MM.1S (cell line): ENCODE measurements at regions not wholly inside any gene's neighbourhood (a gene's known extent, or its start where the extent isn't known, plus 50 kb on each side); places are given as distances from the start of the nearest gene placed in this dataset.

Experiments used
- DNase-seq: peaks from one replicate; pipeline ENCODE4 v3.0.0-alpha.2; 2015
- H2AFZ ChIP-seq: fragments of 300-600 bp; sonication (generic); 2 replicates; pipeline ENCODE4 v1.6.0; 2016; ENCODE audit warnings: antibody characterized with exemption, low read length
- H3F3A ChIP-seq: fragments of 300-600 bp; sonication (generic); 2 replicates; pipeline ENCODE4 v1.6.1; 2016; ENCODE audit warnings: mild to moderate bottlenecking, antibody characterized with exemption, low read length, moderate library complexity, mixed read lengths; ENCODE audit not compliant: insufficient read depth
- H3K27ac ChIP-seq: fragments of 300-600 bp; sonication (generic); 2 replicates; pipeline ENCODE4 v1.5.1; 2016; ENCODE audit warnings: mild to moderate bottlenecking, low read length
- H3K27me3 ChIP-seq: fragments of 300-600 bp; sonication (generic); replicated peaks from 2 replicates; pipeline ENCODE4 v1.6.0; 2016; ENCODE audit warnings: low read length; ENCODE audit not compliant: insufficient read depth
- H3K36me3 ChIP-seq: fragments of 300-600 bp; sonication (generic); replicated peaks from 2 replicates; pipeline ENCODE4 v1.6.1; 2016; ENCODE audit warnings: mild to moderate bottlenecking, low read length, mixed read lengths; ENCODE audit not compliant: insufficient read depth
- H3K4me1 ChIP-seq: fragments of 300-600 bp; sonication (generic); 2 replicates; pipeline ENCODE4 v1.6.1; 2016; ENCODE audit warnings: low read length, mixed read lengths
- H3K4me2 ChIP-seq: fragments of 300-600 bp; sonication (generic); 2 replicates; pipeline ENCODE4 v1.6.0; 2016; ENCODE audit warnings: low read depth, low read length
- H3K4me3 ChIP-seq: fragments of 300-600 bp; sonication (generic); 2 replicates; pipeline ENCODE4 v1.5.1; 2016; ENCODE audit warnings: low read length, mixed read lengths
- H3K79me2 ChIP-seq: fragments of 300-600 bp; sonication (generic); 2 replicates; pipeline ENCODE4 v1.6.1; 2016; ENCODE audit warnings: mixed run types, low read length, mixed read lengths
- H3K9ac ChIP-seq: fragments of 300-600 bp; sonication (generic); 2 replicates; pipeline ENCODE4 v1.6.1; 2016; ENCODE audit warnings: low read length, mixed read lengths
- H3K9me2 ChIP-seq: fragments of 300-600 bp; sonication (generic); replicated peaks from 2 replicates; pipeline ENCODE4 v1.6.1; 2016; ENCODE audit warnings: mild to moderate bottlenecking, low read length, mixed read lengths; ENCODE audit not compliant: insufficient read depth
- H3K9me3 ChIP-seq: fragments of 300-600 bp; sonication (generic); replicated peaks from 2 replicates; pipeline ENCODE4 v1.6.1; 2016; ENCODE audit warnings: mild to moderate bottlenecking, low read length, mixed read lengths; ENCODE audit not compliant: insufficient read depth
- H4K20me1 ChIP-seq: fragments of 300-600 bp; sonication (generic); 2 replicates; pipeline ENCODE4 v1.6.1; 2016; ENCODE audit warnings: mild to moderate bottlenecking, low read length, moderate library complexity, mixed read lengths; ENCODE audit not compliant: insufficient read depth
- EZH2 ChIP-seq: fragments of 300-600 bp; sonication (generic); optimal IDR thresholded peaks from 2 replicates; pipeline ENCODE3; 2017; ENCODE audit warnings: low read depth, mild to moderate bottlenecking, antibody characterized with exemption, low read length, mixed read lengths
- EZH2phosphoT487 ChIP-seq: fragments of 300-600 bp; sonication (generic); IDR thresholded peaks from 2 replicates; pipeline ENCODE4 v1.6.1; 2018; ENCODE audit warnings: antibody characterized with exemption, low read length
- TF ChIP-seq, protein P1 (sequence below): fragments of 300-600 bp; sonication (generic); IDR thresholded peaks from 2 replicates; pipeline ENCODE4 v1.5.1; 2016; ENCODE audit warnings: antibody characterized with exemption, low read length, mixed read lengths

DNA sequence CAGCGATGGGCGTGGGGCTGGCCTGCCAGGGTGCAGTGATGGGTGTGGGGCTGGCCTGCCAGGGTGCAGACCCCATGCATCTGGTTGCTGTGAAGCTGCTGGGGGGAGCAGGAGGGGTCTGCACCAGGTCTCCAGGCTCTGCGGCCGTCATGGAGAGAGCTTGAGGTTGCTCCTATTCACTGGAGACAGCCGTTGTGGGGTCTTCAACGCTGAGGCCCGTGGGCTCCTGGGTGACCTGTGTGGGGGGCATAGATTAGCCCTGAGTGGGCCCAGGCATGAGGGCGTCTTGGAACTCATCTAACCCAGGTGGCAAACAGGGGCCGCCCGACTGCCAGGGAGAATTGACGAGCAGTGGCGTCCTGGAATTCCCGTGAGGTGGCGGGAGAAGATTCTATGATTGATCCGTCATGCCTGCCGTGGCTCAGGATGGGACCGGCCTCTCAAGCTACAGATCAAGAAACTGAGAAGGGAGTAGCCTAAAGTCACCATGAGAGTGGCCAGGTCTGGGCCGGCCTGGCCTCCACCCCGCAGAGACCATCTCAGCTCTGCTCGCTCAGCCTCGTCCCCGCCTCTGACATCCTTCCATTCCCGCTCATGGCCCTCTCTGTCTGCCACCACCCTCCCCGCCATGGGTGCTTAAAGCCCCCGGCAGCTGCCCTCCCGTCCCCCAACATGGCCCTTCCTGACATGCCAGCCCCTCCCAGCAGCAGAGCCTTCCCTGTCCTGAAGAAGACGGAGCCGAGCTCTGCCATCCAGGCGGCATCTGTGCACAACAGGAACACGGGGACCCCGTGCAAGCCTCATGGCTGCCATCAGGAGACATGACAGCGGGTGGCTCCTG is 50.7 kb upstream of the ACSF3 start:
- Histone ChIP-seq H3K27me3 (peaks cover 19% of the 10 kb centered on the region), H3F3A (no peaks in the 10 kb centered on the region), H3K9ac (no peak overlapping the region), H3K4me1 (no peaks in the 10 kb centered on the region), H2AFZ (no peak overlapping the region), H4K20me1 (no peaks in the 10 kb centered on the region), H3K27ac (no peak overlapping the region), H3K79me2 (no peaks in the 10 kb centered on the region), H3K9me2 (no peaks in the 10 kb centered on the region), H3K4me2 (no peak overlapping the region), H3K36me3 (no peaks in the 10 kb centered on the region), H3K4me3 (no peak overlapping the region), H3K9me3 (no peaks in the 10 kb centered on the region)
- no peak for DNase-seq
- TF ChIP-seq, protein P1, sequence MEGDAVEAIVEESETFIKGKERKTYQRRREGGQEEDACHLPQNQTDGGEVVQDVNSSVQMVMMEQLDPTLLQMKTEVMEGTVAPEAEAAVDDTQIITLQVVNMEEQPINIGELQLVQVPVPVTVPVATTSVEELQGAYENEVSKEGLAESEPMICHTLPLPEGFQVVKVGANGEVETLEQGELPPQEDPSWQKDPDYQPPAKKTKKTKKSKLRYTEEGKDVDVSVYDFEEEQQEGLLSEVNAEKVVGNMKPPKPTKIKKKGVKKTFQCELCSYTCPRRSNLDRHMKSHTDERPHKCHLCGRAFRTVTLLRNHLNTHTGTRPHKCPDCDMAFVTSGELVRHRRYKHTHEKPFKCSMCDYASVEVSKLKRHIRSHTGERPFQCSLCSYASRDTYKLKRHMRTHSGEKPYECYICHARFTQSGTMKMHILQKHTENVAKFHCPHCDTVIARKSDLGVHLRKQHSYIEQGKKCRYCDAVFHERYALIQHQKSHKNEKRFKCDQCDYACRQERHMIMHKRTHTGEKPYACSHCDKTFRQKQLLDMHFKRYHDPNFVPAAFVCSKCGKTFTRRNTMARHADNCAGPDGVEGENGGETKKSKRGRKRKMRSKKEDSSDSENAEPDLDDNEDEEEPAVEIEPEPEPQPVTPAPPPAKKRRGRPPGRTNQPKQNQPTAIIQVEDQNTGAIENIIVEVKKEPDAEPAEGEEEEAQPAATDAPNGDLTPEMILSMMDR, result no peak
- no peak for TF ChIP-seq EZH2
- TF ChIP-seq EZH2phosphoT487, result no peak

DNA sequence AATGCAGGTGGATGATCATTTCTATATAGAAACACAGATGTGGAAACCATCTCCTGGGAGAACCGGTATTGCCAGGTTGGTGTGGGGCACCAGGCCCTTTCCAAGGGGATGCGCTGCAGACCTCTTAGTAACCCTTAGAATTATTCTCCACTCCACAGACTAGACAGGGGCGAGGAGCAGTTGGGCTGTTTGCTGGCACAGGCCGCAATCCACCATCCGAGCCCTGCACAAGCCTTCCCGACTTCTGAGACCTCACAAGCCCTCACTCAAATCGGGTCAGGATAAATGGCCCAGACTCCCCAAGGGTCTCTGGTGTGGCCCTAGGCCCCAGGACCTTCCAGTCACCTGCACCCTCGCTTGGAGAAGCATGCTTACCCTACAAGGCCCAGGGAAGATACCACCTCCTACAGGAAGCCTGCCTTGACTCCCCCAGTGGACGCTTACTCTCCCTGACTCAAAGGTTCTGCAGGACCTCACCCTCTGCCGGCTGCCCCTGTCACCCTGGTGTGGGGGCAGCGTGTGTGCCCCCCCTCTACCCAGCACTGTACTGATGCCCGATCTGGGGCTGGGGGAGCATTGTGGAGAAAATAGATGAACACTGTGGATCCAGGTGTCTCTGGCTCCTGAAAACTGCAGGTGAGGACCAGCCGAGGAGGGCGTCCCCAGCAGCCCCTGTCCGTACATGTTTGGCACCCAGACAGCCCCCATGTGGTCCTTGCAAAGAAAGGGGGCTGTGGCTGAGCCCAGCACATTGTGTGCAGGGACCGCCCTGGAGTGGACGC is 49.8 kb upstream of the ACSF3 start:
- no peaks in the 10 kb centered on the region for H3K9me2 ChIP-seq
- H3K9me3 ChIP-seq, result no peaks in the 10 kb centered on the region
- no peak for DNase-seq
- no peaks in the 10 kb centered on the region for H3K36me3 ChIP-seq
- H3K9ac ChIP-seq, result no peak overlapping the region
- no peaks in the 10 kb centered on the region for H3K79me2 ChIP-seq
- H3K4me1 ChIP-seq, result no peaks in the 10 kb centered on the region
- no peaks in the 10 kb centered on the region for H4K20me1 ChIP-seq
- no peak overlapping the region for H3K4me2 ChIP-seq
- no peak overlapping the region for H2AFZ ChIP-seq
- no peaks in the 10 kb centered on the region for H3F3A ChIP-seq
- no peak overlapping the region for H3K4me3 ChIP-seq
- H3K27me3 ChIP-seq, result peaks cover 15% of the 10 kb centered on the region
- TF ChIP-seq, protein P1, result no peak
- no peak for TF ChIP-seq EZH2
- H3K27ac ChIP-seq, result no peak overlapping the region
